ENCODE measurements at regions not wholly inside any gene's neighbourhood (a gene's known extent, or its start where the extent isn't known, plus 50 kb on each side); places are given as distances from the start of the nearest gene placed in this dataset.

DNA sequence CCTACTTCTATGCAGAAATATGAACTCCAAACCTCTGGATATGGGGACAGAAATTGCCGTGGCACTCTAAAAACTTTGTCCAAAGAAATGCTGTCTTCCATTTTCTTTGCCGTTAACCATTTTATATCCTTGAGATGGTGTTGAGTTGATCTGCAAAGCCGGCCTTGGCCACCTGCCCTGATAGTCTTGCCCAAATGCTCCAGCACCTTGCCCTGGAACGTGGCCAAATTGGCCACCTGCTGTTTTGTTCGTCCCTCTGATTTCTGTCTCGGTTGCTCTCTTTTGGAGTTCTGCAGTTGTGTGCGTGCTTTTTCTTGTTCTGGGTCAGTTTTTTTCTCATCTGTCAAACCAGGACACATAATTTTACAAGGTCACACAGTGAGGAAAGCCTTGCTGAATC is 239.7 kb upstream of the GMDS start:
- DNase-seq (ENCODE audit: low read depth, low spot score), result no peak
- TF ChIP-seq, protein P1, sequence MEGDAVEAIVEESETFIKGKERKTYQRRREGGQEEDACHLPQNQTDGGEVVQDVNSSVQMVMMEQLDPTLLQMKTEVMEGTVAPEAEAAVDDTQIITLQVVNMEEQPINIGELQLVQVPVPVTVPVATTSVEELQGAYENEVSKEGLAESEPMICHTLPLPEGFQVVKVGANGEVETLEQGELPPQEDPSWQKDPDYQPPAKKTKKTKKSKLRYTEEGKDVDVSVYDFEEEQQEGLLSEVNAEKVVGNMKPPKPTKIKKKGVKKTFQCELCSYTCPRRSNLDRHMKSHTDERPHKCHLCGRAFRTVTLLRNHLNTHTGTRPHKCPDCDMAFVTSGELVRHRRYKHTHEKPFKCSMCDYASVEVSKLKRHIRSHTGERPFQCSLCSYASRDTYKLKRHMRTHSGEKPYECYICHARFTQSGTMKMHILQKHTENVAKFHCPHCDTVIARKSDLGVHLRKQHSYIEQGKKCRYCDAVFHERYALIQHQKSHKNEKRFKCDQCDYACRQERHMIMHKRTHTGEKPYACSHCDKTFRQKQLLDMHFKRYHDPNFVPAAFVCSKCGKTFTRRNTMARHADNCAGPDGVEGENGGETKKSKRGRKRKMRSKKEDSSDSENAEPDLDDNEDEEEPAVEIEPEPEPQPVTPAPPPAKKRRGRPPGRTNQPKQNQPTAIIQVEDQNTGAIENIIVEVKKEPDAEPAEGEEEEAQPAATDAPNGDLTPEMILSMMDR (IDR thresholded peaks at IDR 0.05; ENCODE audit: insufficient read depth, low read length, missing control alignments), result no peak
- ChIA-PET POLR2A (no interaction called here), CTCF (no interaction called here)
- H3K4me3 ChIP-seq (ENCODE audit: low read depth, low read length), result no peak overlapping the region

DNA sequence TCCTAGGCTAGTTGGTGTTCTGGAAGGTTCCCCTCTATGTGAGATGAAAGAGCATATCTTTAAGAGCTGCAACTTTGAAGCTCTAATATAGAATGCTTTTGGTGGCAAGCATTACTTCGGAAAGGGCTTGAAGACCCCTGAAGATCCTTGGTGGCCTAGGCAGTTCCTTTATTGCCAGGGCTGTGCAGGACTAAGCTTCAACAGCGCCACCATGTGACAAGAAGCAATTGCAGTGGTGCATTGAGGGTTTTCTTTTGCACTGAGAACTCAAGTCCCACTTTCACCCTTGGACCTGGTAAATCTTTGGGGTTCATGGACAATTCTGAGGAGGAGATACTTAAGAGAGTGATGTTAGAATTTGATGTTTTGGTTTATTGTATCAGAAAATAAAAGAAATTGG is 237.4 kb upstream of the GMDS start:
- no peak for DNase-seq (ENCODE audit: low read depth, low spot score)
- TF ChIP-seq, protein P1 (IDR thresholded peaks at IDR 0.05; ENCODE audit: insufficient read depth, low read length, missing control alignments), result no peak
- no peak overlapping the region for H3K4me3 ChIP-seq (ENCODE audit: low read depth, low read length)
- POLR2A ChIA-PET, result no interaction called here
- CTCF ChIA-PET, result no interaction called here

DNA sequence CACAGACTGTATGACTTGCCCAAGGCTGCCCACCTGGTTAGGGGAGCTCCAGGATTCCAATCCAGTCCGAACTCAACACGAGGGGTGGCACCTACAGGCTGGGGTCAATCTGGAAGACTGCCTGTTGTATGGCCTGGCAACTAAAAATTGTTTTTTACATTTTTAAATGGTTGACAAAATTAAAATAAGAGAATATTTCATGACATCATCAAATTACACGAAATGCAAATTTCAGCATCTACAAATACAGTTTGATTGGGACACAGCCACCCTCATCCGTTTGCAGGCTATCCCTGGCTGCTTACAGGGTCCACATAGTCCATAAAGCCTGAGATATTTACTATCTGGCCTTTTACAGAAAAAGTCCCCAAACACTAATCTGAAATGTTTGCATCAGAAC is 235.9 kb upstream of the GMDS start:
- CTCF ChIA-PET, result interaction anchor here (1.4 kb wide), 1 partner anchor 153 kb away, joined by 5 read pairs; no protein-coding TSS in a partner anchor
- H3K4me3 ChIP-seq (ENCODE audit: low read depth, low read length), result no peak overlapping the region
- TF ChIP-seq, protein P1 (IDR thresholded peaks at IDR 0.05; ENCODE audit: insufficient read depth, low read length, missing control alignments), result no peak
- POLR2A ChIA-PET, result no interaction called here
- no peak for DNase-seq (ENCODE audit: low read depth, low spot score)

DNA sequence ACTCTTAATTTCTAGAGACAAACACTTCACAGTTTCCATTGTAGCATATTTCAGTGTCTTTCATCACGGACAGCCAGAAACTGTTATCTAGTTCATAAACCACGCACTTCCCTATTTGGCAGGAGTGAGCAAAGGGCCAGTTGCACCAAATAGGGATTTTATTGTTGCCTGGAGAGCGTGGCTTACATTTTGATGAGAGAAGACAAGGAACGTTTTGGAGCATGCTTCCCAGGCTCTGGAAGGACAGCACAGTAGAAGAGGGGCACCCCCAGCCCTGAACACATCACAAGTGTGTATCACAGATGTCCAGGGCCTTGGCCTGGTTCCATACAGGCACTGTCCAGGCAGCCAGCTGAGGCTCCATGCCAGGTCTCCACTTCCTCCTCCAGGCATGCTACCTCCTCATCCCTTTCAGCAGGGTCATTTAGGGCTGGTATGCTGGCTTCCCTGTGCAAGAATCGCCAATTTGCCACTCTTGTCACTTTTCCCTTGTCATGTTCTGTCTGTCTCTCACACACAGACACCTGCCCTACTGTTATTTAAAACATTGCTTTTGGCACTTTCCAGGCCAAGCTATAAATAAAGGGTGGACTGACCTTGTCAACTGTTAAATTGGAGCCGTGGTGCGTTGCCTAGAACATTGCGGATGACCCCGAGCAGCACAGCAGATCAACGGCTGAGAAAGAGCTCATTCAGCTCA is 235.0 kb upstream of the GMDS start:
- DNase-seq (ENCODE audit: low read depth, low spot score), result no peak
- TF ChIP-seq, protein P1 (IDR thresholded peaks at IDR 0.05; ENCODE audit: insufficient read depth, low read length, missing control alignments), result no peak
- no peak overlapping the region for H3K4me3 ChIP-seq (ENCODE audit: low read depth, low read length)
- ChIA-PET CTCF (interaction anchor here (1.4 kb wide), 1 partner anchor 153 kb away, joined by 5 read pairs; no protein-coding TSS in a partner anchor), POLR2A (no interaction called here)

DNA sequence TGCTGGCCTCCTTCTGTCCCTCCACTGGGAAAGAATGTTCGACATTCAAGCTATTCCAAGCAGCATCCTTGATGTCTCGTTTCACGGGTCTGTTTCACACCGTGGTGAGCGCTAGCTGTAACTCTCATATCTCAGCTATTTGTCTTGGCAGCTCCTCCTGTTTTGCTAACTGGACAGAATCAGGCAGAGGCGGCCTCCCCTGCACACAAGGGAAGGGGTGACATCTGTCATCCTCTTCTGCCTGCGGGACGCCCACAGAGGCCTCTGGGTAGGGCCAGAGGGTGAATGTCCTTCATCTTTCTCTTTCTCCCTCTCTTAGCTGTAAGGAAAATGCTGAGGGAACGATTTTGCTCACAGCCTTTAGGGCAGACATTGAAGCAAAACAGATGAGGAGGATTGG is 232.8 kb upstream of the GMDS start:
- H3K4me3 ChIP-seq (ENCODE audit: low read depth, low read length), result no peak overlapping the region
- DNase-seq (ENCODE audit: low read depth, low spot score), result peak; percentile 63
- ChIA-PET CTCF (interaction anchor here (1.8 kb wide), 1 partner anchor 157 kb away, joined by 5 read pairs; no protein-coding TSS in a partner anchor), POLR2A (no interaction called here)
- TF ChIP-seq, protein P1 (IDR thresholded peaks at IDR 0.05; ENCODE audit: insufficient read depth, low read length, missing control alignments), result no peak

DNA sequence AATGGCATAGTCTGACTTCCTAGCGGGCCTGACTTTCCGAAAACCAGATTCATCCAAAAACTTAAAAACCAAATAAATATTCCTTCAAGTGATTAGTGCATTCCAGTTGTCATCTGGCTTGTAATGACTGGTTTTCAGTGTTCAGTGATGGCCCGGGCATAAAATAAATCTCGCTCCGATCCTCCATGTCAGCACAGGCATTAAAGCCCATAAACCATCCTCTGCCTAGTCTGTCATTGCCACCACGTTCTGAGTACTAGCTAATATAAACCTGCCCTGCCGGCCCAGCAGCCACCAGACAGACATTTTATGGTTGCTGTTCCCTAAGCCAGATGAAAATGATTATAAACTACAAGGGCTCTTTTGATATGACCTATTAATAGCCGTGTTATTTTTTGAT is 232.3 kb upstream of the GMDS start:
- no peak for DNase-seq (ENCODE audit: low read depth, low spot score)
- TF ChIP-seq, protein P1 (IDR thresholded peaks at IDR 0.05; ENCODE audit: insufficient read depth, low read length, missing control alignments), result no peak
- POLR2A ChIA-PET, result no interaction called here
- H3K4me3 ChIP-seq (ENCODE audit: low read depth, low read length), result no peak overlapping the region
- CTCF ChIA-PET, result interaction anchor here (1.8 kb wide), 1 partner anchor 157 kb away, joined by 5 read pairs; no protein-coding TSS in a partner anchor

All from AG04449 (cell line).